ENCODE measurements at regions not wholly inside any gene's neighbourhood (a gene's known extent, or its start where the extent isn't known, plus 50 kb on each side); places are given as distances from the start of the nearest gene placed in this dataset.

- Histone ChIP-seq H3K4me1 (ENCODE audit: control insufficient read depth, insufficient read depth, low read length) (no peaks in the 10 kb centered on the region), H3K9ac (ENCODE audit: low read length) (no peak overlapping the region), H3K36me3 (ENCODE audit: control insufficient read depth, insufficient read depth, low read length, severe bottlenecking) (no peaks in the 10 kb centered on the region), H3K4me3 (ENCODE audit: low read length) (no peak overlapping the region), H3K9me3 (ENCODE audit: control insufficient read depth, low read length) (no peaks in the 10 kb centered on the region), H3K27me3 (replicated peaks; ENCODE audit: control insufficient read depth, insufficient read depth, low read length) (no peaks in the 10 kb centered on the region)
- no peak for DNase-seq (ENCODE audit: low read depth)
Measured at GRCh38 chr18:41331661-41332060, 623.4 kb upstream of the PIK3C3 start.

GRCh38 chr18:41326311-41326710, 628.7 kb upstream of the PIK3C3 start:
- no peaks in the 10 kb centered on the region for H3K36me3 ChIP-seq (ENCODE audit: control insufficient read depth, insufficient read depth, low read length, severe bottlenecking)
- no peaks in the 10 kb centered on the region for H3K9me3 ChIP-seq (ENCODE audit: control insufficient read depth, low read length)
- no peaks in the 10 kb centered on the region for H3K27me3 ChIP-seq (replicated peaks; ENCODE audit: control insufficient read depth, insufficient read depth, low read length)
- DNase-seq (ENCODE audit: low read depth): peak; percentile 31
- H3K4me3 ChIP-seq (ENCODE audit: low read length): no peak overlapping the region
- H3K9ac ChIP-seq (ENCODE audit: low read length): no peak overlapping the region
- H3K4me1 ChIP-seq (ENCODE audit: control insufficient read depth, insufficient read depth, low read length): no peaks in the 10 kb centered on the region

GRCh38 chr18:41324934-41325333, 630.1 kb upstream of the PIK3C3 start:
- peak; percentile 38 for DNase-seq (ENCODE audit: low read depth)
- H3K4me1 ChIP-seq (ENCODE audit: control insufficient read depth, insufficient read depth, low read length): no peaks in the 10 kb centered on the region
- no peaks in the 10 kb centered on the region for H3K27me3 ChIP-seq (replicated peaks; ENCODE audit: control insufficient read depth, insufficient read depth, low read length)
- no peaks in the 10 kb centered on the region for H3K9me3 ChIP-seq (ENCODE audit: control insufficient read depth, low read length)
- H3K9ac ChIP-seq (ENCODE audit: low read length): no peak overlapping the region
- no peak overlapping the region for H3K4me3 ChIP-seq (ENCODE audit: low read length)
- no peaks in the 10 kb centered on the region for H3K36me3 ChIP-seq (ENCODE audit: control insufficient read depth, insufficient read depth, low read length, severe bottlenecking)

- H3K4me3 ChIP-seq (ENCODE audit: low read length): no peak overlapping the region
- DNase-seq (ENCODE audit: low read depth): peak; percentile 11
- H3K9ac ChIP-seq (ENCODE audit: low read length): no peak overlapping the region
- H3K4me1 ChIP-seq (ENCODE audit: control insufficient read depth, insufficient read depth, low read length): no peaks in the 10 kb centered on the region
- H3K9me3 ChIP-seq (ENCODE audit: control insufficient read depth, low read length): no peaks in the 10 kb centered on the region
- no peaks in the 10 kb centered on the region for H3K27me3 ChIP-seq (replicated peaks; ENCODE audit: control insufficient read depth, insufficient read depth, low read length)
- no peaks in the 10 kb centered on the region for H3K36me3 ChIP-seq (ENCODE audit: control insufficient read depth, insufficient read depth, low read length, severe bottlenecking)
Measured at GRCh38 chr18:41324020-41324791, 630.8 kb upstream of the PIK3C3 start.

- Histone ChIP-seq H3K9ac (ENCODE audit: low read length) (no peak overlapping the region), H3K9me3 (ENCODE audit: control insufficient read depth, low read length) (no peaks in the 10 kb centered on the region), H3K27me3 (replicated peaks; ENCODE audit: control insufficient read depth, insufficient read depth, low read length) (no peaks in the 10 kb centered on the region), H3K36me3 (ENCODE audit: control insufficient read depth, insufficient read depth, low read length, severe bottlenecking) (no peaks in the 10 kb centered on the region), H3K4me1 (ENCODE audit: control insufficient read depth, insufficient read depth, low read length) (no peaks in the 10 kb centered on the region), H3K4me3 (ENCODE audit: low read length) (no peak overlapping the region)
- peak; percentile 34 for DNase-seq (ENCODE audit: low read depth)
Measured at GRCh38 chr18:41323044-41323443, 632.0 kb upstream of the PIK3C3 start.

- Histone ChIP-seq H3K9ac (ENCODE audit: low read length) (no peak overlapping the region), H3K36me3 (ENCODE audit: control insufficient read depth, insufficient read depth, low read length, severe bottlenecking) (no peaks in the 10 kb centered on the region), H3K9me3 (ENCODE audit: control insufficient read depth, low read length) (no peaks in the 10 kb centered on the region), H3K27me3 (replicated peaks; ENCODE audit: control insufficient read depth, insufficient read depth, low read length) (no peaks in the 10 kb centered on the region), H3K4me1 (ENCODE audit: control insufficient read depth, insufficient read depth, low read length) (no peaks in the 10 kb centered on the region), H3K4me3 (ENCODE audit: low read length) (no peak overlapping the region)
- no peak for DNase-seq (ENCODE audit: low read depth)
Measured at GRCh38 chr18:41320100-41320499, 634.9 kb upstream of the PIK3C3 start.

- Histone ChIP-seq H3K27me3 (replicated peaks; ENCODE audit: control insufficient read depth, insufficient read depth, low read length) (no peaks in the 10 kb centered on the region), H3K9me3 (ENCODE audit: control insufficient read depth, low read length) (peaks cover 6% of the 10 kb centered on the region), H3K4me1 (ENCODE audit: control insufficient read depth, insufficient read depth, low read length) (no peaks in the 10 kb centered on the region), H3K36me3 (ENCODE audit: control insufficient read depth, insufficient read depth, low read length, severe bottlenecking) (no peaks in the 10 kb centered on the region), H3K9ac (ENCODE audit: low read length) (no peak overlapping the region), H3K4me3 (ENCODE audit: low read length) (no peak overlapping the region)
- no peak for DNase-seq (ENCODE audit: low read depth)
Measured at GRCh38 chr18:41315134-41315533, 639.9 kb upstream of the PIK3C3 start.

- DNase-seq (ENCODE audit: low read depth): no peak
- peaks cover 10% of the 10 kb centered on the region for H3K9me3 ChIP-seq (ENCODE audit: control insufficient read depth, low read length)
- H3K4me3 ChIP-seq (ENCODE audit: low read length): no peak overlapping the region
- no peaks in the 10 kb centered on the region for H3K27me3 ChIP-seq (replicated peaks; ENCODE audit: control insufficient read depth, insufficient read depth, low read length)
- no peaks in the 10 kb centered on the region for H3K4me1 ChIP-seq (ENCODE audit: control insufficient read depth, insufficient read depth, low read length)
- H3K36me3 ChIP-seq (ENCODE audit: control insufficient read depth, insufficient read depth, low read length, severe bottlenecking): no peaks in the 10 kb centered on the region
- no peak overlapping the region for H3K9ac ChIP-seq (ENCODE audit: low read length)
Measured at GRCh38 chr18:41311571-41312547, 643.2 kb upstream of the PIK3C3 start.

- Histone ChIP-seq H3K9ac (ENCODE audit: low read length) (no peak overlapping the region), H3K27me3 (replicated peaks; ENCODE audit: control insufficient read depth, insufficient read depth, low read length) (no peaks in the 10 kb centered on the region)
- no peak for DNase-seq (ENCODE audit: low read depth)
Measured at GRCh38 chr18:41297740-41298139, 657.3 kb upstream of the PIK3C3 start.

GRCh38 chr18:41269294-41269693, 685.7 kb upstream of the PIK3C3 start:
- Histone ChIP-seq H3K9ac (ENCODE audit: low read length) (no peak overlapping the region), H3K27me3 (replicated peaks; ENCODE audit: control insufficient read depth, insufficient read depth, low read length) (no peaks in the 10 kb centered on the region), H3K4me1 (ENCODE audit: control insufficient read depth, insufficient read depth, low read length) (no peaks in the 10 kb centered on the region), H3K4me3 (ENCODE audit: low read length) (no peak overlapping the region), H3K36me3 (ENCODE audit: control insufficient read depth, insufficient read depth, low read length, severe bottlenecking) (no peaks in the 10 kb centered on the region), H3K9me3 (ENCODE audit: control insufficient read depth, low read length) (no peaks in the 10 kb centered on the region)
- DNase-seq (ENCODE audit: low read depth): no peak

More at GRCh38 chr18:41297740-41298139, 657.3 kb upstream of the PIK3C3 start:
- Histone ChIP-seq H3K4me1 (ENCODE audit: control insufficient read depth, insufficient read depth, low read length) (no peaks in the 10 kb centered on the region), H3K9me3 (ENCODE audit: control insufficient read depth, low read length) (peaks cover 12% of the 10 kb centered on the region), H3K4me3 (ENCODE audit: low read length) (no peak overlapping the region), H3K36me3 (ENCODE audit: control insufficient read depth, insufficient read depth, low read length, severe bottlenecking) (no peaks in the 10 kb centered on the region)

- Histone ChIP-seq H3K4me3 (ENCODE audit: low read length) (no peak overlapping the region), H3K4me1 (ENCODE audit: control insufficient read depth, insufficient read depth, low read length) (no peaks in the 10 kb centered on the region), H3K27me3 (replicated peaks; ENCODE audit: control insufficient read depth, insufficient read depth, low read length) (no peaks in the 10 kb centered on the region), H3K9ac (ENCODE audit: low read length) (no peak overlapping the region), H3K9me3 (ENCODE audit: control insufficient read depth, low read length) (no peaks in the 10 kb centered on the region), H3K36me3 (ENCODE audit: control insufficient read depth, insufficient read depth, low read length, severe bottlenecking) (no peaks in the 10 kb centered on the region)
- no peak for DNase-seq (ENCODE audit: low read depth)
Measured at GRCh38 chr18:41268271-41268670, 686.8 kb upstream of the PIK3C3 start.
